ENCODE measurements at regions not wholly inside any gene's neighbourhood (a gene's known extent, or its start where the extent isn't known, plus 50 kb on each side); places are given as distances from the start of the nearest gene placed in this dataset.
"Not testable (repeated sequence)": the region's sequence is repeated elsewhere in the genome, so short reads cannot be mapped to it uniquely, and the experiment has no call there.

DNA sequence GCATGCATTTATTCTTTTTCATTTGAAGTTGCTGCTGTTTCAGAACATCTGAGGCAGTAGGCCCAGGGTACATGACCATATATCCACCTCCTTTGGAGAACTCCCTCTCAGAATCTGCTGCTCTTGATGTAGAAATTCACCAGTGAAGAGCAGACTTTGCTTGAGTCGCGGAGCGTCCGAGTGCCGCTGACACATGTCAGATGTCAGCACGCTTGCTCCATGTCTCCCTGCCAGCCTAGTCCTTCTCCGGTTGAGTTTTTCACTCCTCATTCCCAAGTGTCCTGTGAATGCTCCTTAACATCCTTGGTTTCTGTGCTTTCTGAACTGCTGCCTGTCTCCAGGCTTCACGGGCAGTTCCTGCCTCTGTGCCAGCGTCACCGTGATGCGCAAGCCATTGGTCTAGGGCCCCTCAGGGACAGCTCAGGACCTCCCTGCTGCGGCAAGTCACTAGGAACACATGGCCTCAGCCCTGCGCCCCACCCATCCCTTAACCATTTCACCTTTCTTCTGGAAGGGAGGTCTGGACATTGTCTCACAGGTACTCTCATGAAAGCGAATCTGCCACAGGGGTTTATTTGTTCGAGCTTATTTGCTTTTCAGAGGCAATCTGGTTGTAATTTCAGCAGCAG is 93.1 kb upstream of the RBPJ start:
- DNase-seq (ENCODE audit: low spot score): no peak
- H3K27me3 Mint-ChIP-seq (ENCODE audit: insufficient read depth): peaks cover 3% of the 10 kb centered on the region
- no peak overlapping the region for H3K27ac Mint-ChIP-seq
- H3K4me3 Mint-ChIP-seq: no peak overlapping the region
- intact Hi-C loops (cut with micrococcal nuclease): no loop called here
- H3K36me3 Mint-ChIP-seq (ENCODE audit: low read depth): peaks cover 2% of the 10 kb centered on the region
- no peaks in the 10 kb centered on the region for H3K9me3 Mint-ChIP-seq
- peaks cover 4% of the 10 kb centered on the region for H3K4me1 Mint-ChIP-seq (ENCODE audit: low read depth)

GRCh38 chr4:26228883-26229282 is 91.9 kb upstream of the RBPJ start:
- no peaks in the 10 kb centered on the region for H3K9me3 Mint-ChIP-seq

DNA sequence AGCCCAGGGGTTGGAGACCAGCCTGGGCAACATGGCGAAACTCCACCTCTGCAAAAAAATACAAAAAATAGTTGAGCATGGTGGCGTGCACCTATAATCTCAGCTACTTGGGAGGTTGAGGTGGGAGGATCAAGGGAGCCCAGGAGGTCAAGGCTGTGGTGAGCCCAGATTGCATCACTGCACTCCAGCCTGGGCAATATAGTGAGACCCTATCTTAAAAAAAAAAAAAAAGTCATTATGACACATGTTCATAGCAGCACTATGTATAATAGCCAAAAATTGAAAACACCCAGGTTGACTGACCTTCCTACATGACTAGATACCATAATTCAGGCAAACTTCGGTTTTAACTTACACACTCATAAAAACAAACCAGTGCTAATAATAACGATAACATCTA is 90.8 kb upstream of the RBPJ start:
- H3K27ac Mint-ChIP-seq: no peak overlapping the region
- H3K4me1 Mint-ChIP-seq (ENCODE audit: low read depth): peaks cover 21% of the 10 kb centered on the region
- no peaks in the 10 kb centered on the region for H3K36me3 Mint-ChIP-seq (ENCODE audit: low read depth)
- no peak for DNase-seq (ENCODE audit: low spot score)
- H3K4me3 Mint-ChIP-seq: no peak overlapping the region
- no peaks in the 10 kb centered on the region for H3K9me3 Mint-ChIP-seq
- intact Hi-C loops (cut with micrococcal nuclease): no loop called here
- peaks cover 3% of the 10 kb centered on the region for H3K27me3 Mint-ChIP-seq (ENCODE audit: insufficient read depth)

More at GRCh38 chr4:26228883-26229282, 91.9 kb upstream of the RBPJ start:
- Mint-ChIP-seq H3K4me1 (ENCODE audit: low read depth) (peaks cover 15% of the 10 kb centered on the region), H3K36me3 (ENCODE audit: low read depth) (peaks cover 2% of the 10 kb centered on the region), H3K4me3 (no peak overlapping the region), H3K27ac (no peak overlapping the region), H3K27me3 (ENCODE audit: insufficient read depth) (peaks cover 3% of the 10 kb centered on the region)
- no peak for DNase-seq (ENCODE audit: low spot score)
- intact Hi-C loops (cut with micrococcal nuclease): no loop called here

GRCh38 chr4:26233350-26233749 is 87.5 kb upstream of the RBPJ start:
- no peaks in the 10 kb centered on the region for H3K36me3 Mint-ChIP-seq (ENCODE audit: low read depth)
- H3K27ac Mint-ChIP-seq: no peak overlapping the region
- DNase-seq (ENCODE audit: low spot score): no peak
- H3K27me3 Mint-ChIP-seq (ENCODE audit: insufficient read depth): peaks cover 3% of the 10 kb centered on the region
- peaks cover 8% of the 10 kb centered on the region for H3K9me3 Mint-ChIP-seq
- intact Hi-C loops (cut with micrococcal nuclease): no loop called here
- peaks cover 21% of the 10 kb centered on the region for H3K4me1 Mint-ChIP-seq (ENCODE audit: low read depth)
- H3K4me3 Mint-ChIP-seq: no peak overlapping the region

GRCh38 chr4:26235500-26235899 is 85.3 kb upstream of the RBPJ start:
- H3K4me3 Mint-ChIP-seq: no peak overlapping the region
- H3K4me1 Mint-ChIP-seq (ENCODE audit: low read depth): peaks cover 21% of the 10 kb centered on the region
- peaks cover 8% of the 10 kb centered on the region for H3K9me3 Mint-ChIP-seq
- H3K27ac Mint-ChIP-seq: no peak overlapping the region
- peaks cover 3% of the 10 kb centered on the region for H3K27me3 Mint-ChIP-seq (ENCODE audit: insufficient read depth)
- no peak for DNase-seq (ENCODE audit: low spot score)
- intact Hi-C loops (cut with micrococcal nuclease): loop anchor here (5.0 kb wide), 1 partner anchor 43 kb away; no protein-coding TSS in a partner anchor
- no peaks in the 10 kb centered on the region for H3K36me3 Mint-ChIP-seq (ENCODE audit: low read depth)

- Mint-ChIP-seq H3K27ac (no peak overlapping the region), H3K36me3 (ENCODE audit: low read depth) (no peaks in the 10 kb centered on the region), H3K27me3 (ENCODE audit: insufficient read depth) (no peaks in the 10 kb centered on the region), H3K9me3 (peaks cover 8% of the 10 kb centered on the region), H3K4me1 (ENCODE audit: low read depth) (peaks cover 15% of the 10 kb centered on the region), H3K4me3 (no peak overlapping the region)
- intact Hi-C loops (cut with micrococcal nuclease): loop anchor here (5.0 kb wide), 1 partner anchor 46 kb away; no protein-coding TSS in a partner anchor
- no peak for DNase-seq (ENCODE audit: low spot score)
These were observed 82.9 kb upstream of the RBPJ start for GRCh38 chr4:26237916-26238315.

GRCh38 chr4:26238426-26238777 is 82.4 kb upstream of the RBPJ start:
- Mint-ChIP-seq H3K36me3 (ENCODE audit: low read depth) (no peaks in the 10 kb centered on the region), H3K4me1 (ENCODE audit: low read depth) (peaks cover 10% of the 10 kb centered on the region), H3K27ac (peak overlapping the region; percentile 3), H3K4me3 (no peak overlapping the region), H3K9me3 (peaks cover 8% of the 10 kb centered on the region), H3K27me3 (ENCODE audit: insufficient read depth) (no peaks in the 10 kb centered on the region)
- intact Hi-C loops (cut with micrococcal nuclease): loop anchor here (5.0 kb wide), 1 partner anchor 46 kb away; no protein-coding TSS in a partner anchor
- DNase-seq (ENCODE audit: low spot score): no peak

GRCh38 chr4:26238778-26239679 is 81.8 kb upstream of the RBPJ start:
- peaks cover 4% of the 10 kb centered on the region for H3K4me1 Mint-ChIP-seq (ENCODE audit: low read depth)
- peak overlapping the region; percentile 3 for H3K27ac Mint-ChIP-seq
- H3K4me3 Mint-ChIP-seq: no peak overlapping the region
- no peak for DNase-seq (ENCODE audit: low spot score)
- intact Hi-C loops (cut with micrococcal nuclease): loop anchor here (5.0 kb wide), 1 partner anchor 47 kb away; no protein-coding TSS in a partner anchor
- H3K27me3 Mint-ChIP-seq (ENCODE audit: insufficient read depth): no peaks in the 10 kb centered on the region
- H3K9me3 Mint-ChIP-seq: peaks cover 8% of the 10 kb centered on the region
- no peaks in the 10 kb centered on the region for H3K36me3 Mint-ChIP-seq (ENCODE audit: low read depth)

DNA sequence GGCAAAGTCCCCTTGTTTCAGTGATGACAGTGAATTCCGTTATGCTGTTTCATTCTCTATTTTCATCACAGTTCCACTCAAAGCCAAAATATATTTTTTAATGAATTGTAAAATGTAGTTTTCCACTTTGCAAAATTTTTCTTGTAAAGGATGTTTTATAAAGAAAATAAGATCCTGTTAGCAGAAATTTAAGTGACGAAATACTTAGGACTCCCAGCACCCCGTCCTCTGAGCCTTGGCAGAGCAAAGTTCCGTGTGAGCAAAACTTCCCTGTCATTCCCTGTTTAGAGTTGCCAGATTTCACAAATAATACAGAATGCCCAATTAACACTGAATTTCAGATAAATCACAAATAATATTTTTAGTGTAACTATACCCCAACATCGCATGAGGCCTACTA is 81.0 kb upstream of the RBPJ start:
- DNase-seq (ENCODE audit: low spot score): no peak
- no peak overlapping the region for H3K27ac Mint-ChIP-seq
- H3K4me3 Mint-ChIP-seq: no peak overlapping the region
- H3K9me3 Mint-ChIP-seq: peaks cover 8% of the 10 kb centered on the region
- no peaks in the 10 kb centered on the region for H3K27me3 Mint-ChIP-seq (ENCODE audit: insufficient read depth)
- intact Hi-C loops (cut with micrococcal nuclease): loop anchor here (5.0 kb wide), 1 partner anchor 48 kb away; no protein-coding TSS in a partner anchor
- no peaks in the 10 kb centered on the region for H3K4me1 Mint-ChIP-seq (ENCODE audit: low read depth)
- no peaks in the 10 kb centered on the region for H3K36me3 Mint-ChIP-seq (ENCODE audit: low read depth)

- no peaks in the 10 kb centered on the region for H3K27me3 Mint-ChIP-seq (ENCODE audit: insufficient read depth)
- peaks cover 8% of the 10 kb centered on the region for H3K9me3 Mint-ChIP-seq
- no peaks in the 10 kb centered on the region for H3K36me3 Mint-ChIP-seq (ENCODE audit: low read depth)
- H3K4me1 Mint-ChIP-seq (ENCODE audit: low read depth): no peaks in the 10 kb centered on the region
- no peak for DNase-seq (ENCODE audit: low spot score)
- no peak overlapping the region for H3K4me3 Mint-ChIP-seq
- intact Hi-C loops (cut with micrococcal nuclease): no loop called here
- no peak overlapping the region for H3K27ac Mint-ChIP-seq
These were observed 79.6 kb upstream of the RBPJ start for GRCh38 chr4:26241179-26241578.

DNA sequence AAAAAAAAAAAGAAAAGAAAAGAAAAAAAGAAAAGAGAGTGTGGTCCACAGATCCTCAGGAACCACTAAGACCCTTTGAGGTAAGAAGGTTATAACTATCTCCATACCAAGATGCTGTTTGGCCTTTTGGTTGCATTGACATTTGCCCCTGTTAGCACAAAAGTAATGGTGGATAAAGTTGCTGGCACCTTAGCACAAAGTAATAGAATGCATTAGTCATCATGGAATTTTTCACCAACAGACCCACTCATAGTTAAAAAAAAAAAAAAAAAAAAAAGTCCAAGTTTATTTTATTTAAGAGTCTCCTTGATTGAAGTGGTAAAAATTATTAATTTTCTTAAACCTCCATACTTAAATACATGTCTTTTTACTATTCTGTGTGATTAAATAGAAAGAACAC is 78.4 kb upstream of the RBPJ start:
- H3K9me3 Mint-ChIP-seq: no peaks in the 10 kb centered on the region
- H3K4me3 Mint-ChIP-seq: no peak overlapping the region
- H3K36me3 Mint-ChIP-seq (ENCODE audit: low read depth): no peaks in the 10 kb centered on the region
- no peaks in the 10 kb centered on the region for H3K27me3 Mint-ChIP-seq (ENCODE audit: insufficient read depth)
- DNase-seq (ENCODE audit: low spot score): no peak
- no peak overlapping the region for H3K27ac Mint-ChIP-seq
- intact Hi-C loops (cut with micrococcal nuclease): no loop called here
- H3K4me1 Mint-ChIP-seq (ENCODE audit: low read depth): no peaks in the 10 kb centered on the region

GRCh38 chr4:26244138-26244537 is 76.7 kb upstream of the RBPJ start:
- H3K4me1 Mint-ChIP-seq (ENCODE audit: low read depth); H3K36me3 Mint-ChIP-seq (ENCODE audit: low read depth); intact Hi-C loops (cut with micrococcal nuclease); H3K27ac Mint-ChIP-seq; DNase-seq (ENCODE audit: low spot score); H3K27me3 Mint-ChIP-seq (ENCODE audit: insufficient read depth); H3K9me3 Mint-ChIP-seq; H3K4me3 Mint-ChIP-seq: not testable (repeated sequence)

- Mint-ChIP-seq H3K27ac (no peak overlapping the region), H3K4me1 (ENCODE audit: low read depth) (peaks cover 6% of the 10 kb centered on the region), H3K4me3 (no peak overlapping the region), H3K9me3 (no peaks in the 10 kb centered on the region), H3K36me3 (ENCODE audit: low read depth) (peaks cover 4% of the 10 kb centered on the region), H3K27me3 (ENCODE audit: insufficient read depth) (peaks cover 2% of the 10 kb centered on the region)
- no peak for DNase-seq (ENCODE audit: low spot score)
- intact Hi-C loops (cut with micrococcal nuclease): no loop called here
These were observed 72.2 kb upstream of the RBPJ start for GRCh38 chr4:26248647-26249046.
